Gastroesophageal sphincter (tissue), 3 donors: ENCODE measurements at regions not wholly inside any gene's neighbourhood (a gene's known extent, or its start where the extent isn't known, plus 50 kb on each side); places are given as distances from the start of the nearest gene placed in this dataset.

Experiments
- POLR2A ChIP-seq, 2 donors: fragments of 450-650 bp; IDR thresholded peaks; one replicate each; pipeline ENCODE4 v1.6.1; 2017; ENCODE audit warnings: antibody characterized with exemption in 2 of 2, mild to moderate bottlenecking in 2 of 2, moderate library complexity in 1 of 2
- POLR2AphosphoS5 ChIP-seq: sonication (generic); formaldehyde crosslinking; IDR thresholded peaks from one replicate; pipeline ENCODE4 v1.6.1; 2017; ENCODE audit warnings: antibody characterized with exemption
- TF ChIP-seq, protein P1 (sequence below), 4 experiments: fragments of 200-600 bp in 2 of 4; fragments of 450-650 bp in 2 of 4; sonication (generic) in 1 of 4; IDR thresholded peaks; one replicate each; pipeline ENCODE4 v1.5.1; 2017 to 2019; ENCODE audit warnings: antibody characterized with exemption in 4 of 4, mild to moderate bottlenecking in 2 of 4, moderate library complexity in 2 of 4

DNA sequence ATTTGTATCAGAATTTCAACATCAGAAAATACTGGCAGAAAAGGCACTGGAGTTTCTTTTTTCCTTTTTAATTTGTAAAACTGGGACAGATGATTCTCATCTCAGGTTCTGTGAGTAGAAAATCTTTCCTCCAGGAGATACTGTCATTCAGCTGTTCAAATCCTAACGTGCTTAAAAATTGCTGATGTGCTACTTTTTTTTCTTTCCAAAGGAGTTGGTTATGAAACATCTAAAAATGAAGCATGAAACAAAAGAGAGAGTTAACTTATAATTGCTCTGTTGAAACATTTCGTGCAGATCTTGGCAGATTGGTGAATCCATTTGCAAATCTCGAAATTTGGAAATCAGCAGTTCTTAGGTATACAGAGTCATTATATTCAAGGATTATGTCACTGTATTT lies 622.6 kb downstream of the RNF144B start:
- TF ChIP-seq, protein P1, sequence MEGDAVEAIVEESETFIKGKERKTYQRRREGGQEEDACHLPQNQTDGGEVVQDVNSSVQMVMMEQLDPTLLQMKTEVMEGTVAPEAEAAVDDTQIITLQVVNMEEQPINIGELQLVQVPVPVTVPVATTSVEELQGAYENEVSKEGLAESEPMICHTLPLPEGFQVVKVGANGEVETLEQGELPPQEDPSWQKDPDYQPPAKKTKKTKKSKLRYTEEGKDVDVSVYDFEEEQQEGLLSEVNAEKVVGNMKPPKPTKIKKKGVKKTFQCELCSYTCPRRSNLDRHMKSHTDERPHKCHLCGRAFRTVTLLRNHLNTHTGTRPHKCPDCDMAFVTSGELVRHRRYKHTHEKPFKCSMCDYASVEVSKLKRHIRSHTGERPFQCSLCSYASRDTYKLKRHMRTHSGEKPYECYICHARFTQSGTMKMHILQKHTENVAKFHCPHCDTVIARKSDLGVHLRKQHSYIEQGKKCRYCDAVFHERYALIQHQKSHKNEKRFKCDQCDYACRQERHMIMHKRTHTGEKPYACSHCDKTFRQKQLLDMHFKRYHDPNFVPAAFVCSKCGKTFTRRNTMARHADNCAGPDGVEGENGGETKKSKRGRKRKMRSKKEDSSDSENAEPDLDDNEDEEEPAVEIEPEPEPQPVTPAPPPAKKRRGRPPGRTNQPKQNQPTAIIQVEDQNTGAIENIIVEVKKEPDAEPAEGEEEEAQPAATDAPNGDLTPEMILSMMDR (IDR thresholded peaks at IDR 0.05), result no peak
- TF ChIP-seq POLR2AphosphoS5 (no peak), POLR2A (IDR thresholded peaks at IDR 0.05) (no peak)
